HG02938 (cell line): ENCODE measurements at regions not wholly inside any gene's neighbourhood (a gene's known extent, or its start where the extent isn't known, plus 50 kb on each side); places are given as distances from the start of the nearest gene placed in this dataset.
"Not testable (repeated sequence)": the region's sequence is repeated elsewhere in the genome, so short reads cannot be mapped to it uniquely, and the experiment has no call there.

Experiments used
- ATAC-seq: cut with Tn5 transposase; IDR thresholded peaks from one replicate; pipeline ENCODE4 v1.9.1; 2021; ENCODE audit warnings: mild to moderate bottlenecking, moderate library complexity; ENCODE audit not compliant: unreplicated experiment

DNA sequence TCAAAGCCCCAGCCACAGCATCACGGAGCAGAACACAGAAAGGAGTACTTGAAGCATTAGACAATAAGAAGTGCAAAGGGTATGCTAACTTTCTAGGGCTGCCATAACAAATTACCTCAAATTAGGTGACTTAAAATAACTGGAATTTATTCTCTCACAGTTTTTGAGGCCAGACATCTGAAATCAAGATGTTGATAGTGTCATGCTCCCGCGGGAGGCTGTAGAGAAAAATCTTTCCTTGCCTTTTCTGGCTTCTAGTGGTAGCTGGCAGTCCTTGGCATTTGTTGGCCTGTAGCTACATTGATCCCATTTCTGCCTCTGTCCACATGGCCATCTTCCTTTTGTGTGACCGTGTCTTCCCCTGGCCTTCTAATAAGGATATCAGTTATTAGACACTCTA, 51.9 kb upstream of the SPDL1 start:
- ATAC-seq = no peak

DNA sequence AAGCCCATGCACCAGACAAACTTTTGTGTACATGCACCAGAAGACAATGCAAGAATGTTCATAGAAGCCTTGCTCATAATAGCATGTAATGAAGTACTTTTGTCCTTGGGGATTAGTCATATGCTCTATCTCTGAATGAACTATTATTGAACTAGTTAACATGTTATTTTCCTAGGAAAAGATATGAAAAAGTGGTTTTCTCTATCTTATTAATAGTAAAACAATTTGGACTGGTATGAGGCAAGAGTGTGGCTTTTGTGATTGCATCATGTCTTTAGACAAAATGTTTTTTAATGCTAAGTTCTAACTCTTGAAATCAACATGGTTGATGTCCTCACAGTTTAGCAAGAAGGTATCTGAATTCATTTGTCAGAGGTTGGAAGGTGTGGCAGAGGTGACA, 55.7 kb upstream of the SPDL1 start:
- ATAC-seq = no peak

DNA sequence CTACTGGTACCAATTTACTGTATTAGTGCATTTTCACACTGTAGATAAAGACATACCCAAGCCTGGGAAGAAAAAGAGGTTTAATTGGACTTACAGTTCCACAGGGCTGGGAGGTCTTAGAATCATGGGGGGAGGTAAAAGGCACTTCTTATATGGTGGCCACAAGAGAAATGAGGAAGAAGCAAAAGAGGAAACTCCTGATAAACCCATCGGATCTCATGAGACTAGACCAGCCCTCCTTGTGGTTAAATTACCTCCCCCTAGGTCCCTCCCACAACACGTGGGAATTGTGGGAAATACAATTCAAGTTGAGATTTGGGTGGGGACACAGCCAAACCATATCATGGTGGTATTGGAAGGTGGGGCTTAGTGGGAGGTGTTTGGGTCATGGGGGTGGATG, 56.5 kb upstream of the SPDL1 start:
- no peak for ATAC-seq

DNA sequence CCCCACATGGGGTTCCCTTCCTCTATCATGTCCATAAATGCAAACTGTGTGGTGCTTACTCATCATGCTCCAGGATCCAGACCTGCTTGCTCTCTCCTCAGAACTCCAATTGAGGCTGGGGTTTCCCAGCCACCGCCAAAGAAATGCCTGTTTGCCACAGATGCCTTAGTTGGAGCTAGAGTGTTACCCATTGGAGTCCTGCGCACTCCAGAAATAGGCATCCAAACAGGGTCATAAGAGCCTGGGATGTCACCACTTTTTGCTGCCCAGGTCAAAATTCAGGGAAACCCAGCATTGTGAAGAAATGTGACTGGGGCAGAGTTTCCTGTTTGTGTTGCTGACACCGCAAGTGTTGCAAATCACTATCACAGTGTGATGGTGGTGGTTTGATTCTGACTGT, 60.7 kb upstream of the SPDL1 start:
- ATAC-seq = no peak

DNA sequence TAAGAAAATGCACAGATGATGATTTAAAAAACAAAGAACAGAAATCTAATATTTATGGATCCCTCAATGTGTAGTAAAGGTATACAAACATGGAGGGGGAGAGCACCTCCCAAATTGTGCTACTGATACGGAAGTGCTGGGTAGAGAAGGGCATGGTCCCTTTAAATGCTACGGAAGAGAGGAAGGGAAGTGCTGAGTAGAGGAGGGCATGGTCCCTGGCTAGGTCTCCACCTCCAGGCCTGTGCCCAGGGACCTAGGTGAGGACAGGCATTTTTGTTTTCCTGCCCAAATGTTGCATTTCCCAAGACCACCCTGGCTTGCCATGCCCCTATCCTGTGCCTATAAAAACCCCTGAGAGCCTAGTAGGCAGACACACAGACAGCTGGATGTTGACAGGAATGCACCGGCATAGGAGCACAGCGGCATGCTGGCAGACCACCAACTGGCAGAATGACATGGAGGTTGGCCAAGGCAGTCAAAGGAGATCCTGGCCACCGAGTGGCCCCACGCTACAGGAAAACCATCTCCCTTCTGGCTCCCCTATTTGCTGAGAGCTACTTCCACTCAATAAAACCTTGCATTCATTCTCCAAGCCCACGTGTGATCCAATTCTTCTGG, 62.1 kb upstream of the SPDL1 start:
- ATAC-seq = no peak

DNA sequence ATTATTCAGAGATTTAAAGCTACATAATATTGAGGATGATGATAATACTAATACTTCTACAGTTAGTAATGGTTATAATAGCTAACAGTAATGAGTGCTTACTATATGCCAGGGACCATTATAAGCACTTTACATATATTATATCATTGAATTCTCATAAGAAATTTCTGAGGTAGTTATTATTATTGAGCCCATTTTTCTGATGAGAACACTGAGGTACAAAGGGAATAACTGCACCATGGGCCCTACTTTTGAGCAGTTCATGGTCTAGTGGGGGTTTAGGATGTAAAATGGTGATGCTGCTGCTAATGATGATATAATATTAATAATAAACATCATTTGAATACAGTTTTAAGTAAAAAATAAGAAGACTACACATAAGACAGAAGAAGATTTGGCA, 64.2 kb upstream of the SPDL1 start:
- ATAC-seq = no peak

DNA sequence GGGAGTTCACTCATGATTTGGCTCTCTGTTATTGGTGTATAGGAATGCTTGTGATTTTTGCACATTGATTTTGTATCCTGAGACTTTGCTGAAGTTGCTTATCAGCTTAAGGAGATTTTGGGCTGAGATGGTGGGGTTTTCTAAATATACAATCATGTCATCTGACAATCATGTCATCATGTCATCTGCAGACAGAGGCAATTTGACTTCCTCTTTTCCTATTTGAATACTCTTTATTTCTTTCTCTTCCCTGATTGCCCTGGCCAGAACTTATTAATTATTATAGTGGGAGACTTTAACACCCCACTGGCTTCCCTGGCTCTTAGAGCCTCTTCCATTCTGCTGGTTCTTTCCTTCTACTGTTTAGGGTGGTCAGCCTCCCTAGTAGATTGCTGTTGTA, 64.8 kb upstream of the SPDL1 start:
- not testable (repeated sequence) for ATAC-seq

DNA sequence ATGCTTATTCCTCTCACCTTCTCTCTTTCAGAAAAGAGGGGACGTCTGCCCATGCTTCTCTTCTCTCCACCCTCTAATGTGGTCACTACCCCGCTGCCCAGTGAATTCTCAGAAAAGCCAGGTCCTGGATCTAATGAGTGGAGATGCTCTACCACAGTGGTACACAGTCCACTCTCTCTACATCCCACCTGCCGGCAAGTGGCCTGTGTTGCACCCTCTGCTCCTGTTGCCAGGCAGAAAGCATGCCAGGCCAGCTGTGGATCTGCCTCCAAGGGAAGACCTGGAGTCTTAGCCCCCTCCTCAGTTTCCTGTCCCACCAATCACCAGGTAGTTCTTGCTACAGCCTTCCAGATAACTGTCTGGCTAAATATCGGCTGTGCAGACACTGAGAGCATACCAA, 71.2 kb upstream of the SPDL1 start:
- no peak for ATAC-seq

DNA sequence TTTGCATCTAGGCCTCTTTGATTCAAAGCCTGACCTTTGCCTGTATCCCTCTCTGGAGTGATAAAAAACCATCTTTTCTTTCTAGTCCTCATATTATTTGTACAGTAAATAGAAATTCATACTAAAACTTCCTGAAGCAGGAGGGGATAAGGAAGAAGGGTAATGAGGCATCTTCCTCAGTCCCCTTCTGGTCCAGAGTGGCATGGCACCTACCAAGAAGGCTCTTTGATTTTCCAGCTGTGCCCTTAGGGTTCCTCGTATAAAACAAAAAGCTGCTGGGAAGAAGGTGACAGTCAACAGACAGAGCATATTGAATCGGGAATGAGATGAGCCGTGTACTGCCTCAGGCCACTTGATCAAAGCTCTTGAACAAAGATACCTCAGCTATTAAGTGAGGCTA, 71.9 kb upstream of the SPDL1 start:
- ATAC-seq = no peak

DNA sequence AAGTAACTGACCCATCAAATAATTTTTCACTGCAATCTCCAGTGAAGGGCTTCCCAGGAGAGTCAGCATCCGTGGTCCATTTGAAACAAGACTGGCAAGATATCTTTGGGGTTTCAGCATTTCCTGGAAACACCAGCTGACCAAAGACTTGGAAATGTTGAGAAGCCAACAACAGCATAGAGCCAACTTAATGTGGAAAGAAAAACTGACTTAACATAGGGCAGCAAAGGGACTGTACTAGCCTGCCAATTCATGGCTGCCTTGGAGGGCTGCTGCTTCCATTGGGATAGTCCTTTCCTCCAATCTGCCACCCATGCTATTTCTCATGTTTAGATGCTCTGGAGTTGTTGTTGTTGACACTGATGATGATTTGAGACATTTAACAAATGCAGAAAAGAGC, 76.5 kb upstream of the SPDL1 start:
- ATAC-seq = no peak

DNA sequence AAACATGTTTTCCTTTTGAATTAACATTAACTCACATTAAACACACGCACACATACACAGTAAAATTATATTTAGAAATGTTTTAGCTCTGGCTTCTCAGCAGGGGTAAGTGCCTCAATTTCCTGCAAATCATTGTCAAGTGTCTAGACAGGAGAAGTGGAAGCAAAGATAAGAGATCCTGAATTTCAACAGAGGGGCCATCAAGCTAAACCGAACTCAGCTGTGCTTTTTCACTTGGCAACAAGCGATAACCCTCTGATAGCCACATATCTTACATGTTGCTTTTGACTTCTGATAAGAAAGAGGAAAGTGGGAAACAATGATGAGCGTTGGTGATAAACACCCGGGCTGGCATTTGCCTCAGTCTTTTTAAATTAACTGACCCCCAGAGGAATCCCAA, 79.7 kb upstream of the SPDL1 start:
- no peak for ATAC-seq

DNA sequence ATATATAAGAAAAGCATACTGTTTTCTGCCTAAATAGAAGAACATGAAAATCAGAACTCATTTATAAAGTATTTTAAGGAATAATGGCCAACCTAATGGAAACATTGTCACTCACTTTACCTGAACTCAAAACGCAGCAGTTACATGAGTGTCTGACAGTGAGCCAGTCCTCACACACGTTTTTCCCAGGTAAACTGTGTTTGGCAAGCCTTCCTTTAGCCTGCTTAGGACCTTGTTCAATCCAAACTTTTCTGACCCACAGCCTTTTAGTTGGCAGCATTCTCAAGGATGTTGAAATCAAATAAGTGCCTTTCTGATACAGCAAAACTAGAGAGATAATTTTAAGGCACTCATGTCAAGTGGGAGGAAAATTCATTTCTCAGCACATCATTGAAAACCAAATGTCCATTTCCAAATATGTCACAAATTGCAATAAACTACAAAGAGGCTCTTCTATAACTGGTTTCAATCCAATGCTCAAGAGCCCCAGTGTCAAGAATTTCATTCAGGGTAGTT, 83.5 kb upstream of the SPDL1 start:
- ATAC-seq = no peak

DNA sequence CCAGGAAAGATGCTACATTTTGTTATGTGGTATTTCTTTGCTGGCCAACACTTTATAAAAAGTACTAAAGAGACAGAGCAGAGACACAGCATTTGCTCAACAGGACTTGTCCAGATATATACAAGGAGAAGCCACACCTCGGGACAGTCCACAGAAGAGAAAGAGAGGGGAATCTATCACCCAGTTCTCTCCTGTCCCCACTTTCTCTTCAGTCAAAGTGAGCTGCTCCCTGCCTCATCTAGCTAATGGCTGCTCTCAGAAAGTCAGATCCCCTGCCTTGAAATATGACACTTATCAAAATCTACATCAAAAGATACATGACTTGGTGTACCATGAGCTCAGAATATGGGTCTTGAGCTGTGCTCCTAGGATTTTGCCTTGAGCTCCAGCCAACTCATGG, 86.7 kb upstream of the SPDL1 start:
- no peak for ATAC-seq

DNA sequence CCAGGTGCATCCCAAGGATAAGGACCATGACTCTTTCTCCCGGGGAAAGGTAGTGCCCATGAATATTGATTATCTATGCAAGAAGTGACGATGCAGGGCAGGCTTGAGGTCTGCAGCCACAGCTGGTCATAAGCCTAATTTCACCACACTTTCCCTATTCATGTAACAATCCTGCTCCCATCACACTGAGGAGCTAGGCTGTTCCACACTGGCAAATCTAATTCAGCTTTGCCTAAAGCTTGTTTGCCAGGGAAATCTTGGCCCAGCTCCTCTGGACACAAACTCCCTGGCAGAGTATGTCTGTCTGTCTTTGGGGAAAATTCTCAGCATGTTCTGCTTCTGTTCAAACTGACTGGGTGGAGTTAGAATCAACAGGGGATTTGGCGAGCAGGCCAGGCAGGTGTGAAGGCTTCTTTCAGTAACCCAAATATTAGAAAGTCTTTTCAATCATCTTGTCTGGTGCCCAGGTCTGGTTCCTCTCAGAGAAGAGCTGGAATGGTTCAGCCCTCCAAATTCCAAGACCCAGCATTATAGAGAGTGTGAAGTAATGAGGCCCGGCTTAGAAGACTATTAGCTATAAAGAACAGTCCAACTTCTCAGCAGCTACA, 88.5 kb upstream of the SPDL1 start:
- no peak for ATAC-seq

DNA sequence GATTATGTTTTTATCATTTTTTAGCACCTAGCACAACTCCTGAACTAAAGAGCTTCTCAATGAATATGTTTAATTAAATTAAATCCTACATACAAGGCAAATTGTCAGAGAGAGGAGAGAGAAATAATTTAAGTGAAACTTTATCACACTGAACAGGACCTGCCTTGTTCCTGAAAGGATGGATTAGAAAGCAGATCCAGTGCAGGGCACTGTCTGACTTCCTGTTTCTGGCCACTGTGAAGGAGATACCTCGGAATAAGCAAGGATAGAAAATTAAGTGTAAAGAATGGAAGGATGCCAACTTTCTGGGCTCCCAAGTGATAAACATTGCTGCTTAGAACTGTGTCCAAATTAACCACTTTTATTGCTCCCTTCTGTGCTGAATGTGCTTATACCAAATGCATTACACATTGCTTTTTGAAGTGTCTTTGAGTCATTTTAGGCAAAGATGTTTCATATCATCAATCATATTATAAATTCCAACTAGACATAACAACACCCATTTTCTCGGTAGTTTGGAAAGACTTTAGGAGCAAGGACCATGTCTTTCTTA, 89.1 kb upstream of the SPDL1 start:
- no peak for ATAC-seq

DNA sequence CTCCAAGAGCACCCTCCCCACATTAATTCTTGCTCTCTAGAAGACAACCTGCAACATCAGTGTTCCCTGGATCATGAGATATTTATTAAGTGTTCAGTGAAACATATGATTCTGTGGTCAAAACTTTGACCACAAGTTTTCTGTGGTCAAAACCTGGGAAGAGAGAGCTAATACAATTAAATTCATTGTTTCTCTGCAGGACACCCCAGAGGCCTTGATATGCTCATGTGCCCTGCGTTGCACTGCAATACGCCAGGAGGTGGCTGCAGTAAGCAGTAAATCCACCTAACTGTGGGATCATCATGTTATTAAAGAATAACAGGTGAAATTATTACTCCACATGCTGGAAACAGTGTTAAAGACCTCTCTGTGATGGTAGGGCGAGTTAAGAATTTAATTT, 109.3 kb upstream of the SPDL1 start:
- ATAC-seq = no peak

DNA sequence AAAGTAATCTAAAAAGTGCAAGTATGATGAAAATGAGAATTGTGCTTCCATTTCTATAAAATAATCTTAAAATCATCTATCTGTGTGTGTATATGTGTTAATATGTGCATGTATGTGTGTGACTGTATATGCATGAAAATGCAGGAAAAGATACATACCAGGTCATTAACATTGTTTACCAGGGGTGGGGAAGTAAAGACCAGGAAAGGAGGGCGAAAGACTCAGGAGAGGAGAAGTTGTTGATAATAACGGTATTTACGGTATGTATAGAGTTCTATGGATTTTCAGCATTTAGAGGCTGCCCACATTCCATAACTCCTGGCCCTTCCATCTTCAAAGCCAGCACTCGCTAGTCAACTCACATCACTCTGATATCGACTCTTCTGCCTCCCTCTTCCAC, 111.0 kb upstream of the SPDL1 start:
- ATAC-seq = no peak

DNA sequence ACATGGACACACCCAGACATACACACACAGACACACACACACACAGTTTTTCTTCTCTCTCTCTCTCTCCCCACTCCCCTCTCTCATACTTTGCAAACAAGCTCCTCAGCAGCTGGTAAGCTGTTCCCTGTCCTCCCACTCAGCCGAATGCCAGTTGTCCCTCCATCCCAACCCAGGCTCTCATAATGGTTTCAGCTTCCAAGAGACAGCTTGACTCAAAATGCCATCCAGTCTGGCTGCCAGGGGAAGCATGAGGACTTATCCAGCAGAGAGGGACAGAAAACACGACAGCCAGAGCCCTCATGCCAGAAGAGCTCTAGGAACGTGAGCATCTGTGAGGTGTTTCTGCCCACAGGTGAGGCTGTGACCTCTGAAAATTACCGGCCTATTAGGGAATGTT, 112.6 kb upstream of the SPDL1 start:
- no peak for ATAC-seq

DNA sequence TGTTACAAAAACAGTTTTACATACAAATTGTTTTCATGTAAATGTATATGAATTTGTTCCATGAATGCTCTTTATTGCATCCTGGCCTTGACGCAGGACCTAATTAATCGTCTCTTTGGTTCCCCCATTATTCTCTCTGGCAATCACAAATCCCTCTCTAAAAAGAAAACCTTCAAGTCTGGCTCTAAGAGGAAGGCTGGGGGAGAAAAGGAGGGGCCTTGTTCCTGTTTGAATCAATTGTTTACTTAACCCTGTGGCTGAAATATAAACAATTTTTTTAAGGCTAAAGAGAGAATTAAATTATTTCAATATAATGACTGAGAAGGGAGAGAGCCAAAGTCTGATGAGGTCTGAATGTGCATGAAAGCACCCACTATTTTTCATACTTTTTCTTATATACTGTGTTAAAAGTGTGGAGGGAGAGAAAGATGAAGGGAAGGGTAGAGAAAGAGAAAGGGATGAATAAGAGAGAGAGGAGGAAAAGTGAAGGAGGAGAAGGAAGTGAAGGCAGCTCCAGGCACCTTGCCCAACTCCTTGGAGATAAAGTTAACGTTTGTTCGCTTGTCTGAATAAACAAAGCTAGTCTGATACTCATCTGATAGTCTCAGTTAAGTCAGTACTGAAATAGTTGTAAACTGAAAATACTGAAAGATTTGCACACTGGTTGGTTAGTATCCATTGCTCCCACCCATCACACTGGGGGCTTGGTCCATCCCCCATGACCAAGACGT, 116.4 kb upstream of the SPDL1 start:
- no peak for ATAC-seq

DNA sequence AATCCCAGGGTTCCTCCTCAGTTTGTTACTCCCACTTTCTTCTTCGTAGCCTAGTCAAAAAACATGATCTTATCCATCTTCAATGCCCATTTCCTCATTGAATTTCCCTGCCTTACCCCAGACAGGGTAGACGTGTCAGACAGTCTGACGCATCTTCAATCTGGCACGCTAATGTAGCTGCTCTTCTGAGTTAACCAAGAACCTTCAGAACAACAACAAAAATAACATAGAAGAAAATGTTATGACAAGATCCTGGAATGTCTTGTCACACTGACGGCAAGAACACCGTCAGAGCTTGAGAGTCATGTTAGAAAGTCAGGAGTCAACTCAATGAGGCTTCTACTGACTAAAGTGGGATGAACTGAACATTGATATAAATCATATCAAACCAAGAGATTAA, 122.7 kb upstream of the SPDL1 start:
- ATAC-seq = no peak

DNA sequence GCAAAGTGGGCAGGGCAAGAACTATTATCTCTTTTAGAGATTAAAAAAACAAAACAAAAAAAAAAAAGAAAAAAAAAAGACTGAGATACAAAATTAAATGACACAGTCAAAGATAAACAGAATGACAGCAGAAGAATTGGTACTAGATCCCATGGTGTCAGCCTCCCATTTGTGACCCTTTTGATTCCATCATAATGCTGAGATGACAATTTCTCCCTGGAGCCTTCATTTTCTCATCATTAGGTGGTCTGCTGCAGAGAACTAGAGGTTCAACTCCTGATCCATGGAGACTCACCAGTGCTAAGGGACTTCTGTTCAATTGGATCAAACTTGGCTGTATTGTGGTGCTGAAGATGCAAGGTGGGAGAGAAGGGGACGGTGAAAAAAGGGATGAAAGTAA, 123.5 kb upstream of the SPDL1 start:
- no peak for ATAC-seq

DNA sequence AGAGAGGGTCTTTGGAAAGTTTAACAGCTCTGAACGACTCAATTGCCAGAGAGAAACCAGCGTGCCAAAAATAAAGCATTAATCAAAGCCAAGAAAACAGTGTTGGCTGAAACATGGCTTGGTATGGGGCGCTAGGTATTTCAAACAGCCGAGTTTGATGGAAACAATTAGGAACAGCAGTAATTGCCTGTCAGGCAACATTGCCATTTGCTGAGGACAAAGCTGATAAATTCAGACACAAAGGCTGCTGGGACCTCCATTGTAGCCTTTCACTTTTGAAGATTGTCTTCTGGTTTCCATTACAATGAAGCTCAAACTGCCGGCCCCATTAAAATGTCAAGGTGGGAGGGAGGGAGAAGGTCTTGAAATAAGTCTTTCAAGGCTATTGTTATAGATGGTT, 125.4 kb upstream of the SPDL1 start:
- ATAC-seq = no peak
